ENCODE measurements at regions not wholly inside any gene's neighbourhood (a gene's known extent, or its start where the extent isn't known, plus 50 kb on each side); places are given as distances from the start of the nearest gene placed in this dataset.
"Not testable (repeated sequence)": the region's sequence is repeated elsewhere in the genome, so short reads cannot be mapped to it uniquely, and the experiment has no call there.

DNA sequence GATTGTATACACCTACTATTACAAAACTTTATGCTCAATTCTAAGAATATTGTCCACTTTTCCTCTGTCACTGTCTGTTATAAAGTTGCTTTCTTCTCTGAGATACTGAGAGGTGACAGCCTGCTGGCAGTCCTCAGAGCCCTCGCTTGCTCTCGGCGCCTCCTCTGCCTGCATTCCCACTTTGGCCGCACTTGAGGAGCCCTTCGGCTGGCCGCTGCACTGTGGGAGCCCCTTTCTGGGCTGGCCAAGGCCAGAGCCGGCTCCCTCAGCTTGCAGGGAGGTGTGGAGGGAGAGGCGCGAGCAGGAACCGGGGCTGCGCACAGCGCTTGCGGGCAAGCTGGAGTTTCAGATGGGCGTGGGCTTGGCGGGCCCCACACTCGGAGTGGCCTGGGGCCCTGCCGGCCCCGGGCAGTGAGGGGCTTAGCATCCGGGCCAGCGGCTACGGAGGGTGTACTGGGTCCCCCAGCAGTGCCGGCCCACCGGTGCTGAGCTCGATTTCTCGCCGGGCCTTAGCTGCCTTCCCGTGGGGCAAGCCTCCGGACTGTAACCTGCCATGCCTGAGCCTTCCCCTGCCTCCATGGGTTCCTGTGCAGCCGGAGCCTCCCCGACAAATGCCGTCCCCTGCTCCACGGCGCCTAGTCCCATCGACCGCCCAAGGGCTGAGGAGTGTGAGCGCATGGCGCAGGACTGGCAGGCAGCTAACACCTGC, 627.6 kb upstream of the PCDH7 start:
- TF ChIP-seq, protein P1, sequence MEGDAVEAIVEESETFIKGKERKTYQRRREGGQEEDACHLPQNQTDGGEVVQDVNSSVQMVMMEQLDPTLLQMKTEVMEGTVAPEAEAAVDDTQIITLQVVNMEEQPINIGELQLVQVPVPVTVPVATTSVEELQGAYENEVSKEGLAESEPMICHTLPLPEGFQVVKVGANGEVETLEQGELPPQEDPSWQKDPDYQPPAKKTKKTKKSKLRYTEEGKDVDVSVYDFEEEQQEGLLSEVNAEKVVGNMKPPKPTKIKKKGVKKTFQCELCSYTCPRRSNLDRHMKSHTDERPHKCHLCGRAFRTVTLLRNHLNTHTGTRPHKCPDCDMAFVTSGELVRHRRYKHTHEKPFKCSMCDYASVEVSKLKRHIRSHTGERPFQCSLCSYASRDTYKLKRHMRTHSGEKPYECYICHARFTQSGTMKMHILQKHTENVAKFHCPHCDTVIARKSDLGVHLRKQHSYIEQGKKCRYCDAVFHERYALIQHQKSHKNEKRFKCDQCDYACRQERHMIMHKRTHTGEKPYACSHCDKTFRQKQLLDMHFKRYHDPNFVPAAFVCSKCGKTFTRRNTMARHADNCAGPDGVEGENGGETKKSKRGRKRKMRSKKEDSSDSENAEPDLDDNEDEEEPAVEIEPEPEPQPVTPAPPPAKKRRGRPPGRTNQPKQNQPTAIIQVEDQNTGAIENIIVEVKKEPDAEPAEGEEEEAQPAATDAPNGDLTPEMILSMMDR (IDR thresholded peaks at IDR 0.05; ENCODE audit: low read depth, low read length), result not testable (repeated sequence)
- TF ChIP-seq MAX (IDR thresholded peaks at IDR 0.05; ENCODE audit: low read depth, low read length); POLR2A (IDR thresholded peaks at IDR 0.05; ENCODE audit: extremely low read depth, insufficient read length); MYC (IDR thresholded peaks at IDR 0.05; ENCODE audit: low read depth, low read length): not testable (repeated sequence)
